ENCODE measurements at regions not wholly inside any gene's neighbourhood (a gene's known extent, or its start where the extent isn't known, plus 50 kb on each side); places are given as distances from the start of the nearest gene placed in this dataset.
A peak's percentile ranks its signal among the peaks of the same experiment; 100 is the strongest.

DNA sequence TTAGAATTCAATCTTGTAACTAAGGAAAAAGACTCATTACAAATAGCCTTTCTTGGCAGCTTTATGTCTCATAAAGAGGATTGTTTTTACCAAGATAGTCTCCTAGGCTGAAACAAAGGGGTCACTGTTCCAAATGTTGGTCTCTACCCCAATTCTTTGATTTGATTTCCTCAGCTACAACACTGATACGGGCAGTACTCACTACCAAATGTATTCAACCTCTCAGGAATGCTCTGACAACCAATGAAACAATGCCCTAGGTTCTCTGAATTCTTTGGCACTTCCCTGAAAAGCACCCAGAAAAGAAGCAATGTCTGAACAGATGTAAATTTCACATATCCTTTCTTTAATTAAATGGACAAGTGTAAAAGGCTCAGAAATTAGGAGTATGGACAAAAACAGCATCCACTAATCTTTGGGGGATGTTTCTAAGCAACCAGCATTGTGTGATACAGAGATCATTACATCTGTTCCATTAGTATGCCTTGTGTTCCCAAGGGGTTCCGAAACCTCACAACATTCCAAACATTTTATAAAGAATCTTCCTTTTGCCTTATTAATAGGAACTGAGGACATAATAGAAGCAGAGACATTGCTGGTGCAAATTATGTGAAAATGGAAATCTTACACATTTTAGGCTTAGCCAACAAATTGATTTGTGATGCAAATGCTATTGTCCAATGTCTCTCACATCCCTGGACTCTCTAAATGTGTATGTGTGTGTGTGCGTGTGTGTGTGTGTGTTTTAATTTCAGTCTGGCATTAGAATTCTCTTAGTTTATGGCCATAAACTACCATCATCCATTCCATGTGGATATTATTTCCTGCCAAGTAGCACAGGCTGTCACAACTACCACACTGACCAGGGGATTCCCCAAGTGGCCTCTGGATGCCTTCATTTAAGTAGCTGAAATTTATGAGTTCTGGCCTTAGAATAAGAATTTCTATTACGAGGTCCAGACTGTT, 276.0 kb downstream of the MTX2 start:
- DNase-seq = no peak

DNA sequence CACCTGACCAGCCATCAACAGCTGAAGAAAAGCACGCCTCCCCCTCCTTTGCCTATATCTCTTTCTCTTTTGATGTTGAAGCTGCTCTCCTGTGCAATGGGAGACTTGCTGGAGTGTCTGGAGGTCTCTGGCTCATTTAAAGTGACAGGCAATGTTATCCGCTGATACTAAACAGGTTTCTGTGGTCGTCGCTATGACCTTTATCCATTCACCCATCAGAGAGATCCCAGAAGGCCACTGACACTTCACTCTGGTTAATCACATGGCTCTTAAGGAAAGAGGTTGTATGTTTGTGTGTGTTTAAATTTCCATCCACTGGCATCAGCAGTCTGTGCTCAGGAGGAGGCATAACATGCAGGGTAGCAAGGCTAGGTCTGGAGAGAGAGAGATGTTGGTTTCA, 277.3 kb downstream of the MTX2 start:
- no peak for DNase-seq

DNA sequence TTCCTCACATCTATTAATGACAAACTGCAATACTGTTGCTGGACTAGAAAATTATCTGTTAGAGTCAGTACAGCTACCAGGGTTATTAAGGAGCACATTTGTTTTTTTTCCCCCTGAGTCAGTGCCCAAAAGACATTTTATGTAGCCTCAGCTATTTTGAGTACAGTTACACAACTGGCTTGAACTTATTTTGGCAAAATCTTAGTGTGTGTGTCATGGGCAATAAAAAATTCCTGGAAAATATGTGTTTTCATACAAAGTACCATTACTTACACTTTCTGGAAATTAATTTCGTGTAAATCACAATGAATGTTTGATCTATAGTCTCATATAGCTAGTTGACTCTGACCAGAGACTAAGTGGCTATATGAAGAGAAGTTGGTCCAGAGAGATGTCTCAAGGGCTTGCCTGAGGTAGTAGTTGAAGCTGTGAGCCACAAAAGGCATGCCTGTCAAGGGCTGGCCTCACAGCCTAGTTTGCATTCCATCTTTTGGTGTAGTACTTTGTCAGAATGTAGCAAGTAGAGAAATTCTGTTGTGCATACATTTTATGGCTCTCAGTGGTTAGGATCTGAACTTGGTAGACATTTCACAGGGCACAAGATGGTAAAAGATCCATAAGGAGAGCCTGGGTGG, 283.4 kb downstream of the MTX2 start:
- DNase-seq = no peak

DNA sequence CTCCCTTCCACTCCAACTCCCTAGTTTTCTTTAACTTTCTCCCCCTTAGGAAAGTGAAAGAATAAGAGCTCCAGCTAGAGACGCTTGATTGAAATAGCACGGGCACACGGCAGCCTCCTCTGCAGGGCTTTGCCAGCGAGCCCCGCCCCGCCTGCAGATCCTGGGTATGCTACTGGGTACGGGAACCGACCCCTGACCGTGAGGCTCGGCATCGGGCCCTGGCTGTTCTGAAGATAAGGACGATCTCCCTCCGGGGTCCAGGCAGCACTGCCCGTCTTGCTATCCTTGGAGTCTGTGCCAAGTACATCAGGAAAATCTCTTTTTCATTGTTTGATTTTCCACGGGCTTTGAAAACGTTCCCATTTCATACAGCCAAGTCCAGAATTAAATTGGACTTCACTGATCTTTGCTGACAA, 284.5 kb downstream of the MTX2 start:
- peak; percentile 78 for DNase-seq

DNA sequence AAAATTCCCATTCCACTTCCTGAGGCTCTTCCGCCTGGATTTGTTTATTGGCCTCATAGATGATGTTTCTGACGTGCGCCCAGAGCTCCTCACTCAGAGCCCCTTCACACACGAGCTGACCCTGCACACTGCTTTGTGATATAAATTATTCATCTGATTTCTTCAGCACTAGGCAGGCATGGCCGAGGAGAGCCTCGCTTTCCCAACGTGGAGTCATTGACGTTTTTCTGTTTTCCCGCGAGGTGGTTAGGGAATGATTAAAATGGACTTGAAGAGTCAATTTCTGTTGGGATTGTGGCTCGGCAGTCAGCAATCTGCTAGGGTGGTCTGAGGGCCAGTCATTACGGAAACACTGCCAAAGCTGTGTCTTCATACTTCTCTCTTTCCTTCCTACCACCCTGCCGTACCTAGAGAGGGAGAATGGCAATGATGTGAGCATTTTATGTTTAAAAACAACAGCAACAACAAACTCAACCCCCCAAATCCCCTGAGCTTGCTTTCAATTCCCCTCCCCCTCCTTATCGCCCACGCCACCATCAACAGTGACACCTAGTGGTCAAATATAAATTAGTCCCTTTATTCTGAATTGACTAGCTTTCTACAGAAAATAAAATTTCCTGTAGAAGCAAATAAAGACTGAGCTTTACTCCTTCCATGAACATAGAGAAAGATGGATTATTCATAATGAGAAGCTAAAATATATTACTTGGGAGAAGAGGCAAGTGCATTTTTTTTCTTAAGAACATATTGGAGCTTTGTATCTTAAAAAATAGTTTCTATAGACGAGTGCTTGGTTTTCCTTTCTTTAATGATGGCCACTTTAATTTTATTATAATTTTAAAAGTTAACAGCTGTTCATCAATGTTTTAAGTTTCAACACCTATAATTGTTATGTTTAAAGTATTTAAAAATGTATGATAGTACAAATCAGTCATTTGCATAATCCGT, 285.1 kb downstream of the MTX2 start:
- peak; percentile 77 for DNase-seq

DNA sequence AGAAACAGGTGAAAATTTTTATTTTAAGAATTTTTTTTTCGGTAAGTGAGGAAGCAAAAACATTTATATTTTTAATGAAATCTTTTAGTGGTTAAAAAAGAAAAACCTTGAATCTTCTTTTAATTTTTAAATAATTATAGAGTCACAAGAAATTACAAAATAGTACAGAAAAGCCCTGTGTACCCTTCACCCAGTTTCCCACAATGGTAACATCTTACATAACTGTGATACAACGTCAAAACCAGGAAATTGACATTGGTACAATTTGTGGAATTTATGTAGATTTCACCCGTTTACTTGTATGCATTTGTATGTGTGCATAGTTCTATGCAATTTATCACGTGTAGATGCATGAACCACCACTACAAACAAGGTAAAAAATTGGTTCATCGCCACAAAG, 285.9 kb downstream of the MTX2 start:
- DNase-seq = no peak

DNA sequence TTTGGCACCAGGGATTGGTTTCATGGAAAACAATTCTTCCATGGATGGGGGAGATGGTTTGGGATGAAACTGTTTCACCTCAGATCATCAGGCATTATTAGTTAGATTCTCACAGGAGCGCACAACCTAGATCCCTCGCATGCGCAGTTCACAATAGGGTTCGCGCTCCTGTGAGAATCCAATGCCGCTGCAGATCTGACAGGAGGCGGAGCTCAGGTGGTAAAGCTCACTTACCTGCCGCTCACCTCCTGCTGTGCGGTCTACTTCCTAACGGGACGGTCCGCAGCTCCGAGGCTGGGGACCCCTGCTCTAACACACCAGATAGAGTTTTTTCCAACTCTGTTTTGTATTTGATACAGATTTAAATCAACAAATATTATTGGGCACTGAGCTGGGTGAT, 286.5 kb downstream of the MTX2 start:
- DNase-seq = no peak

DNA sequence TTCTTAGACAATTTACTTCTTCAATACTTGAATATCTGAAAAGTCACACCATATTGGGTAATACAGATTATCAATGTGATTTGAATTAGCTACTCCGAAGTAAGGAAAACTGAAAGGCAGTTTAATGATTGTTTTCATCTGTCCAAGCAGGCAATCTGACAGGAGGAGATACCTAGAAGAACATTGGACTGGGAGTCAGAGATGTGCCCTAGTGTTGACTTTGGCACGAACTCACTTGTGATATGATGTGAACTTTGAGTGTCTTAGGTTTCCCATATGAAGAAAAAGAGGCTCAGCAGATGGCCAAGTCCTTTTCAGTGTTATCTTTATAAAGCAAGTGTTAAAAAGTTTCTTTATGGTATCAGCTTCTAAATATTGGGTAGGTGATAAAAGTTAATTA, 287.1 kb downstream of the MTX2 start:
- DNase-seq = no peak

DNA sequence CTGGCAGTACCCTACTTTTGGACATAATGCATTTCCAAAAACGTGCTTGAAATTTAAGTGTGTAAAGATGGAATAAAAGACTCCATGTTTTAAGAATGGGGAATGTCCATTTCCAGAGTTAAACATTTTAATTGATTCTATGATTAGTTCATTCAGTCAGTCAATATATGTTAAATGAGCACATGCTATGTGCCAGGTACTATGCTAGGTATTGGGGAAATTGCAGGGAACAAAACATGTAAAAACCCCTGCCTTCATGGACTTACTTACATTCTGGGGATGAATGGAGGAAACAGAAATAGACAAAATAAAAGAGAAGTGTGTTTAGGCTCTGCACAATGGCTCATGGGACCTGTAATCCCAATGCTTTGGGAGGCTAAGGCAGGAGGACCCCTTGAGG, 288.6 kb downstream of the MTX2 start:
- DNase-seq = no peak

DNA sequence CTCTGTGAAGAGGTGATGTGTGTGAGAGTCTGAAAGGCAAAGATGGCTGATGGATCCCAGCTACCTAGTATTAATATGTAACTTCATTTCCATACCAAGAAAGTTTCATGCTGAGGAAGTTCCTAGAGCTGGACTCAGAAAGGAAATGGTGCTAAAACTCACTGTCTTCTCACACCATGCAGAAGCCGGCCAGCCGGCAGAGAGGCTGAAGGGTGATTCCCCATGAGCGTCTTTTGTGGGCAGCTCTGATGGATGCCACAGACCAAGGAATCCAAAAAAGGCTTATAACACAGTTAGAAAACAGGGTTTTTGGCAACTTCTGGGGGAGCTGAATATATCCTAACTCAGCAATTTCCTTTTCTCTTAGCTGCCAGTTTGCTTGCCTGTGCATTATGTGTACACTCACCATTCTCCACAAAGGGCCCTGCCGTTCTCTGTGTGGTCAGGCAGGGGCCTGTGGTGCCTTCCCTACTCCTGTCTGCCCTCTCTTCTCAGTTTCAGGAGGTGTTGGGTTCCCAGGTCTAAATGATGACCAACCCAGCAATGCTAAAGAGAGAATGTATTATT, 289.4 kb downstream of the MTX2 start:
- no peak for DNase-seq

DNA sequence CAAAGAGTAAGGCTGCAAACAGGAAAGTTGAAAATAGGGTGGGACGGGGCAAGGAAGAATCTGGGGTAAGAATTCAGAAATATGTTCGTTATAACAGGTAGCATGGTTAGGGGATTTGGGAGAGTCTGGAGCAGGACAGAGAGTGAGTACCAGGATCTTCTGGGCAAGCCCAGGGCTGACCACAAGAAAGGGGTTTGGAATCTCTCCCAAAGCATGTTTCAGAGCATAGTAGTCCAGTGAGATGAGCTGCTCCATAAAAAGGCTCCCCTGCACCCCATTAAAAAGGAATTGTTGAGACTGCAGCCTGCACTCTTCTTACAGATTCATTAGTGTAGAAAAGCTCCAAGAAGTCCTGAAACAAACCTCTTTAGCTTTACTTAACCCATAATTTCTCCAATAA, 291.1 kb downstream of the MTX2 start:
- DNase-seq = no peak

DNA sequence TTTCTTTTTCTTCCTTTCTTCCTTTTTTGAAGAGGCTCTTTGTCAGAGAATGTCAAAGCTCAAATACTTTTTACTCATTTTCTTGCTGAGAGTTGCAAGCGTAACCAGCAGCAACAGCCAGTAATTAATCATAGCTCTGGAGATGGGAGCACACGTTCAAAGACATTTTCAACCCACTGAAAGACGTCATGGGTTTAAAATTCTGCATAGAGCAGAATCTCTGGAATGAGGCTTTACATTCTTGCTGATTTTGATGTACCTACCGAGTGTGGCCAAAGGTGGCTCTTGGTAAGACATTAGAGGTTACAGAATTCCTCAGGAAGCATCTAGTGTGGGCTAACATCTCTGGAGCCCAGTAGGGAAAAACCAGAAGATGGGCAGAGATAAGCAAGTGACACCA, 292.5 kb downstream of the MTX2 start:
- DNase-seq = no peak

DNA sequence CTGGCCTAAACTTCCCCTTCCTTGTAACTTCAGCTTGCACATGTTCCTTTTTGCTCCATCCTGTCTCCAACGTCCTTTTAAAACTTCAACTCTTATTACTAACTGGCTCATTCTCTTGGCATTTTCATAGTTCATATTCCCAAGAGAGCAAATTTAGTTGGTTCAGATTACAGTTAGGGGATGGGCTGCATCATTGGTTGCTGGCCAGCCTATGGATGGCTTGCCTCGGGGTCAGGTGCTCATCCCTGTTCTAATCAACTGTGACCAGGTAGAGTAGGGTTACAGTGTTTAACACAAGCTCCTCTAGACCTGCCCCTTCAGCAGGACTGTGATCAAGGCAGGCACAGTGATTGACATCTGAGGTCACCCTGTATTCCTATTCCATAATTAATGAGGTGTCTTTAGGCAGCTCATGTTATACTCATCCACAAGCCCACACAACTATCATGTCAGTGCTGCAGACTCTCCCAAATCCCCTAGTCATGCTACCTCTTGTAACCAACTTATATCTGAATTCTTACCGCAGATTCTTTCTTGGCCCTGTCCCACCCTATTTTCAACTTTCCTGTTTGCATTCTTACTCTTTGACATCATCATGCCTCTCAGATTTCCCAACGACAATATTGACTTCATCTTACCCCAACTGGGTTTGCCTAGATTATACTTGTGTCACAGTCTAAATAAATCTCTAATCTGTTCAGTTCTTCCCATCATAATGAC, 293.3 kb downstream of the MTX2 start:
- no peak for DNase-seq

DNA sequence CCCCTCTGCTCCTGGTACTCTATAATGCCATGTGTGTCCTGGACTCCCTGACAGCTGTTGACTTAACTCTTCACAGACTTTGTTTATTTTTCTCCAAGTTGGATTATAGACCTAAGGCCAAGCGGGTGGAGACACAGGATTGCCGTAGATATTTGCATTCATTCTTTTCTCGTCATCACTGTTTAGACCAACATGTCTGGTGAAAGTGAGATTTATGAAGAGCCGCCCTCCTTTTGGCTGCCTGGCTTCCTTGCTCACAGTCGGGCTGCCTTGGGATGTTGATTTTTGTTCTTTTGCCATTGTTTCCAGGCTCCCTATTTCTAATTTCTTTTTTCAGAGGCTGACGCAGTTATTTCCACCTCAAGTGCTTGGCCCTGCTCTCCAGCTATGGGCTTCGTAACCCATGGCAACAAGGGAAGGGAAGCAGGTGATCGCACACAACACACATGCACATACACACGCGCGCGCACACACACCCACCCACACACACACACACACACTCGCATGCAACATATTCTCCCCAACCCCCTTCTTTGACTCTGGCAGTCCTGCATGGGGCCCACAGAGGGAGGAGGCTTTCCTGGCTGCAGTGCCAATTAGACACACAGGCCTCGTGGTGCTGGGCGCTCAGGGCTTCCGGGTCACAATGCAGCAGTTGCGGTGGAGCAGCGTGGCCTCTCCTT, 296.5 kb downstream of the MTX2 start:
- peak; percentile 72 for DNase-seq

DNA sequence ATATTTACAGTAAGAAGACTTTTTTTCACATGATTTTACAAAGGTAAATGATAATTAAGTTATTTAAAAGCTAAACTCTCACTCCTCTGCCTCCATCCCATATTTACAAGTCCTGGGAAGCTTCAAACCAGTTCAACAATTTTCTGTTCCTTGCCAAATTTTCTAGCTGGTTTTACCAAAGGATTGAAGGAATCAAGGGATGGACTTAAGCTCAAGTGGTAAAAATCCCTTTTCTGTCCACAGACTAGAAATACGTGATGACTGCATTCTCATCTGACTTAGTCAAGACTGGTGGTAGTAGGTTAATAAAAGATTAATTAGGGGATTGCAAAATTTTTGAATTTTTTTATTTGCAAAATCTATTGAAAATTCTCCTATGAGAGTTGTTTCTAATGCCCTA, 297.3 kb downstream of the MTX2 start:
- DNase-seq = no peak

DNA sequence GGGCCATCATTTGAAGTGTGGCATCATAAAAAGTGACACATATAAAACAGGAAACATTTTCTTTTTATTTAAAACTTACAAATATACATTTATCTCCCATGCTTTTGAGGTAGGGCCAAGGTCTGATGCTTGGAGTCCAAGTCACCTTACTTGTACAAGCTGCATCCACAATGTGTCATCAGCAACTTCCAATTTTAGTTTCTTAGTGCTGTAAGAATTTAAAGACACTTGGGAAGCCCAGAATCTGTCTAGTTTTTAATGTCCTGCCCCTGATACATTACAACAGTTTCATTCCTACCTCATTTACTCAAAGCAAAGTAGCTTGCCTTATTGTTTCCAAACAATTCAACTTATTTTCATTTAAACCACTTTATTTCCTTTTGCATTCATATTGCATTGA, 297.7 kb downstream of the MTX2 start:
- DNase-seq = no peak

DNA sequence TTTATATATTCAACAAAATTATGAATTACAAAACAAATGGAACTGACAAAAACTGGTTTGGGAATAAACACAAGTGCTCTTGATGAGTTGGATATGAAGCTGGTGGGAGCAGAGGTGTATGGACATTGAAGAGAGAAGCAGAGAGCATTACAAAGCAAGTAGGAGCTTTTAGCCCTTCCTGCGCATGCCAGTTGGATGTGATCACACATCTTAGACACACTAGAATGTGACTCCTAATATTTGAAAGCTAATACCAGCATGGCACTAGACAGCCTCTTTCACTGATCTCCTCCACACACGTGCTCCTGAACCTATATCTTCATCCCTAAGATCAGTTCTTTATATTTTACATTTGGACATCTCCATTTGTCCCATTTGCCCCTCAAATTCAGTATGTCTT, 298.1 kb downstream of the MTX2 start:
- DNase-seq = no peak

DNA sequence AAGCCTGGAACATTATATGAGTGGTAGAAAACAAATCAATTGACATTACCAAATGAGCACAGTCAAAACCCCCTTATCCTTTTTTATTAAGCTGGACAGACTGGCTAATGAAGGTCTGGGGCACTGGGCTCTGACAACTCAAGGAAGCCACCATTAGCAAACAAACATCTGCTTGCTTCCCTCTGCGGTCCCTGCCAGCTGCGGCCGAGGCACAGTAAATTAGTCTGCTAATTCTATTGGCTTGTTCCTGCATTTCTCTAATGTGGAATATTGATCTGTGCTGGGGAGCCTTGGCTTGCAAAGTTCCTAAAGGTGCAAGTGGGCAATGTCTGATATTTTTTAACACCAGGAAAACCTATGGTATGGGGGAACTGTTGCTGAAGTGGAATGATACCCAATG, 300.3 kb downstream of the MTX2 start:
- DNase-seq = no peak

DNA sequence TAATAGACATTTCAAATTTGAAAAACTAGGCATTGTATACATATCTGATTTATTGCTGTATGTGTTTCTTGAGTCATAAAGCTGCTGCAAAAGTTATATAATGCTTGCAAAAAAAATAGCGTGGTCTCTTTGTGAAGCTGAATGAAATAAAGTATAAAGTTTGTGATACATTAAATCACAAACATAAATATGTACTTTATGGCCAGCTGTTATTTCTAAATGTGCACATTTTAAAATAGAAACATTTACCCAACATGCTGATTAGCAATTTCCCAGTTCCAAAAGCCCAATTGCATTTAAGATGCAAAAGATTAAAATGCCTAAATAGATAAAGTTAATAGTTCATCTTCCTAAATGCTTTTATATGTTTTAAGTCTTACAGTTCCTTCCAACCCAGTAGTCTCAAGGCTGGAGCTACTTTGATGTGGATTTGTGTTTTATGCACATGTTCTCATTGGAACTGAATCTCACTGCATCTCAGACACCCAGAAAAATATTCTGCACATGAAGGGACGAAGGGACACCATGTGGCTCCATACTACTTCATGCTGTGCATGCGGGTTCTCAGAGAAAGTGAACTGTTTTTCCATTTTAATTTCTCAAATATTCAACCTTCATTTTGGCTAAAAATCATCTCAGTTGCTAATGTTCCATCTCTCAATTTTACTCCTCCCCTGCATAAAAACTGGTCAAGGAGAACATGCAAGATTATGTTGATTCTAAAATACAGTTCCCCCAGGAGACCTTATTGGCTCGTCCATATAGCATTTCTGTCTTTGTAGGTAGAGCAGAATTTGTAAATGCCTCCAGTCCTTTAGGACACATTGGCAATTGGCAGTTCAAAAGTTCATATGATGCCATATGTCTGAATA, 304.6 kb downstream of the MTX2 start:
- DNase-seq = no peak

DNA sequence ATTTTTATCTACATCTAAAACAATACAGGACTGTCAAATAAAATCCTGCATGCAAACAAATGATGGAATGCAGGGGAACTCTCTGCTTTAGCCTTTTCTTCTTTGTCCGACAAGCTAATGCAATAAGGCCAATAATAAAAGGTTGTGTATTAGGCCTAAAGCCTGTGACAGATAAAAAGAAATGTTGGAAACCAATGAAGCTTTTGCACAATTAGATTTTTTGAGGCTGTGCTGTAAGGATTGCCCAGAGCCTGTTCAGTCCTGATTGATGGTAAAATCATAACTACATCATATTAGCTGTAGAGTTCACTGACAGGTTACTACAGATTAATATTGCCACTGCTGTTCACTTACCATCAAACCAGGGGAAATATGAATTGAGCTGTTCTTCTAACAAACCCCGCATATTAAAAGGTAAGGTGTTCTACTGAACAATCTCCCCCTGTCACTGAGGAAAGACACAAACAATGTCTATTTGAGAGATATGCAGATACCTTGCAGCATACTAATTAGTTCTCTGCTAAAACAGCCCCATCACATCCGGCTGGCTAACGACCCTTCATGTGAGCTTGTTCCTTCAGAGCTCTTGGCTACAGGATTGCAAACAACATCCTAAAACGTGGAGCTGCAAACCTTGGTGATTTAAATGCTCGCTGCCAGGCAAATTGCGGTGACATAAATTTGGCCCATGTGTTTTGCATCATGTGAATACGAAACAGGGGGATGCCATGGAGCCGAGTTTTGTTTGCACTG, 305.4 kb downstream of the MTX2 start:
- no peak for DNase-seq
